Heart left ventricle (tissue), 13 donors: ENCODE measurements at regions not wholly inside any gene's neighbourhood (a gene's known extent, or its start where the extent isn't known, plus 50 kb on each side); places are given as distances from the start of the nearest gene placed in this dataset.

ENCODE experiments used
- CTCF ChIP-seq, 12 donors: fragments of 200-600 bp; sonication (generic) in 4 of 12; IDR thresholded peaks; one replicate each; pipeline versions ENCODE4 v1.5.0 to v1.8.0; 2018 to 2022; ENCODE audit warnings: antibody characterized with exemption in 12 of 12, mild to moderate bottlenecking in 5 of 12
- POLR2A ChIP-seq, 2 donors: fragments of 450-650 bp; IDR thresholded peaks; one replicate each; pipeline ENCODE4 v1.6.1; 2017; ENCODE audit warnings: antibody characterized with exemption in 2 of 2, mild to moderate bottlenecking in 2 of 2, moderate library complexity in 2 of 2
- donor health status: ischemic (EF 13 %, LVEDD 7.1; RV severe dilation, severe dysfunction).
- donor health status: DM: no; HTN: yes; CAD: no.
- donor health status: DM: no; HTN: no; CAD: no.
- donor health status: ischemic (EF 25% LVEDD 6.9; RV normal size, moderate dysfunction).
- donor health status: ischemic (EF 25% LVEDD 5.7; RV mildly dilated, moderate dysfunction).
- donor health status: ischemic (EF 35%, LVEDD 5.7; RV mildly dilated, moderate dysfunction).
- donor health status: nonischemic (EF 11% LVEDD 7.7; RV severe dilation, severe dysfunction).
- donor health status: DM: yes; HTN: yes; CAD: no.
- donor health status: PGD.
- donor health status: ischemic (EF 29% LVEDD 5.4; RV normal size, mild dysfunction).
- donor health status: nonischemic (EF 23%, LVEDD 6.1; RV moderate dilation, normal function).

- TF ChIP-seq CTCF (IDR thresholded peaks at IDR 0.05) (no peak), POLR2A (IDR thresholded peaks at IDR 0.05) (no peak)
Observed at GRCh38 chr2:5089409-5089808, 602.8 kb upstream of the SOX11 start.
